Neural cell (in vitro differentiated cells): ENCODE measurements at regions not wholly inside any gene's neighbourhood (a gene's known extent, or its start where the extent isn't known, plus 50 kb on each side); places are given as distances from the start of the nearest gene placed in this dataset.

Source experiments
- H2AFZ ChIP-seq: fragments of 200-600, 300-800 bp; sonication (generic), shearing (Covaris generic); 2 replicates; pipeline ENCODE4 v1.6.0; 2014; ENCODE audit warnings: low read depth, mild to moderate bottlenecking, antibody characterized with exemption, low read length, moderate library complexity
- H3F3A ChIP-seq: fragments of 200-600 bp; shearing (Covaris generic); 2 replicates; pipeline ENCODE4 v1.6.1; 2016; ENCODE audit warnings: mild to moderate bottlenecking, moderate library complexity, mixed read lengths, antibody characterized with exemption, low read length; ENCODE audit not compliant: insufficient read depth, poor library complexity, severe bottlenecking
- H3K27ac ChIP-seq: fragments of 200-600, 300-800 bp; sonication (generic), shearing (Covaris generic); 2 replicates; pipeline ENCODE4 v1.5.1; 2014; ENCODE audit warnings: mild to moderate bottlenecking, low read length, moderate library complexity
- H3K27me3 ChIP-seq: fragments of 300-800, 200-600 bp; sonication (generic), shearing (Covaris generic); 2 replicates; pipeline ENCODE4 v1.6.0; 2014; ENCODE audit warnings: mild to moderate bottlenecking, low read depth, low read length, moderate library complexity; ENCODE audit not compliant: insufficient read depth
- H3K36me3 ChIP-seq: fragments of 300-800, 200-600 bp; sonication (generic), shearing (Covaris generic); 2 replicates; pipeline ENCODE4 v1.5.1; 2014; ENCODE audit warnings: mild to moderate bottlenecking, antibody characterized with exemption, low read length, moderate library complexity; ENCODE audit not compliant: insufficient read depth
- H3K4me2 ChIP-seq: fragments of 300-800, 200-600 bp; sonication (generic), shearing (Covaris generic); 2 replicates; pipeline ENCODE4 v1.6.0; 2014; ENCODE audit warnings: mild to moderate bottlenecking, low read length
- H3K4me3 ChIP-seq: fragments of 300-800, 200-600 bp; sonication (generic), shearing (Covaris generic); 2 replicates; pipeline ENCODE4 v1.5.1; 2014; ENCODE audit warnings: mild to moderate bottlenecking, low read length, moderate library complexity
- H3K79me2 ChIP-seq: fragments of 200-600 bp; shearing (Covaris generic); replicated peaks from 2 replicates; pipeline ENCODE4 v1.6.0; 2014; ENCODE audit warnings: mild to moderate bottlenecking, low read length, moderate library complexity; ENCODE audit not compliant: insufficient read depth
- H3K9ac ChIP-seq: fragments of 300-800, 200-600 bp; sonication (generic), shearing (Covaris generic); 2 replicates; pipeline ENCODE4 v1.6.1; 2016; ENCODE audit warnings: mild to moderate bottlenecking, low read length, mixed read lengths
- H3K9me2 ChIP-seq: fragments of 200-600 bp; shearing (Covaris generic); 2 replicates; pipeline ENCODE4 v1.6.1; 2016; ENCODE audit warnings: mild to moderate bottlenecking, low read length, mixed read lengths; ENCODE audit not compliant: insufficient read depth
- H3K9me3 ChIP-seq: fragments of 200-600, 300-800 bp; sonication (generic), shearing (Covaris generic); 2 replicates; pipeline ENCODE4 v1.6.1; 2016; ENCODE audit warnings: mild to moderate bottlenecking, mixed run types, low read length, moderate library complexity, mixed read lengths
- H4K20me1 ChIP-seq: fragments of 200-600 bp; shearing (Covaris generic); 2 replicates; pipeline ENCODE4 v1.6.1; 2016; ENCODE audit warnings: mild to moderate bottlenecking, mixed run types; ENCODE audit not compliant: insufficient read depth
- CTCF ChIP-seq: fragments of 450-650 bp; IDR thresholded peaks from 2 replicates; pipeline ENCODE4 v1.5.1; 2014; ENCODE audit warnings: antibody characterized with exemption, mild to moderate bottlenecking, moderate library complexity; ENCODE audit not compliant: poor library complexity, severe bottlenecking
- EP300 ChIP-seq: fragments of 450-650 bp; conservative IDR thresholded peaks from 2 replicates; pipeline ENCODE4 v1.6.1; 2014; ENCODE audit warnings: antibody characterized with exemption, mild to moderate bottlenecking, moderate library complexity; ENCODE audit not compliant: poor library complexity, severe bottlenecking
- EZH2 ChIP-seq: fragments of 200-600, 300-800 bp; shearing (Covaris generic), sonication (generic); IDR thresholded peaks from 2 replicates; pipeline ENCODE4 v1.6.1; 2014; ENCODE audit warnings: antibody characterized with exemption, low read length, borderline replicate concordance, mild to moderate bottlenecking; ENCODE audit not compliant: insufficient read depth, poor library complexity, severe bottlenecking
- MXI1 ChIP-seq: fragments of 450-650 bp; conservative IDR thresholded peaks from 2 replicates; pipeline ENCODE4 v1.6.1; 2014; ENCODE audit warnings: antibody characterized with exemption, mild to moderate bottlenecking; ENCODE audit not compliant: poor library complexity, severe bottlenecking
- POLR2AphosphoS5 ChIP-seq: IDR thresholded peaks from 2 replicates; pipeline ENCODE4 v1.6.1; 2012
- RAD21 ChIP-seq: fragments of 450-650 bp; conservative IDR thresholded peaks from 2 replicates; pipeline ENCODE4 v1.6.1; 2014; ENCODE audit warnings: antibody characterized with exemption, mild to moderate bottlenecking, moderate library complexity
- REST ChIP-seq: IDR thresholded peaks from 2 replicates; pipeline ENCODE4 v1.6.1; 2012; ENCODE audit warnings: borderline replicate concordance
- SMC3 ChIP-seq: fragments of 450-650 bp; conservative IDR thresholded peaks from 2 replicates; pipeline ENCODE4 v1.6.1; 2014; ENCODE audit warnings: antibody characterized with exemption, mild to moderate bottlenecking, moderate library complexity; ENCODE audit not compliant: poor library complexity
- TAF1 ChIP-seq: IDR thresholded peaks from 2 replicates; pipeline ENCODE4 v1.6.1; 2012; ENCODE audit warnings: low read depth

GRCh38 chr4:83664071-83664470, 128.2 kb downstream of the GPAT3 start:
- Histone ChIP-seq H4K20me1 (no peaks in the 10 kb centered on the region), H3K4me3 (no peak overlapping the region), H3K36me3 (no peaks in the 10 kb centered on the region), H3K9me3 (no peaks in the 10 kb centered on the region), H3K9ac (no peak overlapping the region), H3K27ac (no peak overlapping the region), H3K79me2 (no peaks in the 10 kb centered on the region), H3K4me2 (no peak overlapping the region), H3K9me2 (no peaks in the 10 kb centered on the region), H3F3A (no peaks in the 10 kb centered on the region), H2AFZ (no peak overlapping the region), H3K27me3 (no peaks in the 10 kb centered on the region)
- no peak for TF ChIP-seq EP300
- no peak for TF ChIP-seq POLR2AphosphoS5
- TF ChIP-seq REST: no peak
- no peak for TF ChIP-seq TAF1
- no peak for TF ChIP-seq SMC3
- TF ChIP-seq CTCF: no peak
- no peak for TF ChIP-seq EZH2
- no peak for TF ChIP-seq RAD21
- no peak for TF ChIP-seq MXI1

DNA sequence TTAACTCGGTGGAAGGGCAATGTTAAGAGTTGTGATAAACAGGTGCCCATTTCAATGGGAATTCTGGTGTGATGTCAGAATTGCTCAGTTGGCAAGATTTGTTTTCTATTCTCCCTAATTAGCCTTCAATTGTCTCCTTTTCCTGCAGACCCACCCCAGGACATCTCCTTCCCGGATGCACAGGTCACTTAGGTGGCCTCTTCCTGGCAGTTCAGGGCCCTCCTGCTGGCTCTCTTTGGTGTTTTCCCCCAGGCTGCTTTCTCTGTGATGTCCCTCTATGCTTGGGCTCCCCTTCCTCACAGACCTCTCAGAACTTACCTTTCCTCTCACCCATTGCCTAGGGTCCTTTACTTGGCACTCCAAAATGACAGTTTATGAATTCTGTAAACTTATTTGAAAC, 126.3 kb downstream of the GPAT3 start:
- Histone ChIP-seq H3K9me2 (no peaks in the 10 kb centered on the region), H3F3A (no peaks in the 10 kb centered on the region), H3K79me2 (no peaks in the 10 kb centered on the region), H3K4me2 (no peak overlapping the region), H3K27ac (no peak overlapping the region), H3K27me3 (no peaks in the 10 kb centered on the region), H3K36me3 (no peaks in the 10 kb centered on the region), H2AFZ (no peak overlapping the region), H3K4me3 (no peak overlapping the region), H4K20me1 (no peaks in the 10 kb centered on the region), H3K9ac (no peak overlapping the region), H3K9me3 (no peaks in the 10 kb centered on the region)
- TF ChIP-seq SMC3 (no peak), EP300 (no peak), REST (no peak), EZH2 (no peak), CTCF (no peak), TAF1 (no peak), MXI1 (no peak), POLR2AphosphoS5 (no peak), RAD21 (no peak)
